Dermis microvascular lymphatic vessel endothelial cell (primary cell): ENCODE measurements at regions not wholly inside any gene's neighbourhood (a gene's known extent, or its start where the extent isn't known, plus 50 kb on each side); places are given as distances from the start of the nearest gene placed in this dataset.
A peak's percentile ranks its signal among the peaks of the same experiment; 100 is the strongest.
"Not testable (repeated sequence)": the region's sequence is repeated elsewhere in the genome, so short reads cannot be mapped to it uniquely, and the experiment has no call there.

Experiments used
- DNase-seq, 2 donors: peaks; one replicate each; pipeline versions ENCODE4 v3.0.0 to v3.0.0-alpha.2; 2010; ENCODE audit warnings: low read depth in 2 of 2

DNA sequence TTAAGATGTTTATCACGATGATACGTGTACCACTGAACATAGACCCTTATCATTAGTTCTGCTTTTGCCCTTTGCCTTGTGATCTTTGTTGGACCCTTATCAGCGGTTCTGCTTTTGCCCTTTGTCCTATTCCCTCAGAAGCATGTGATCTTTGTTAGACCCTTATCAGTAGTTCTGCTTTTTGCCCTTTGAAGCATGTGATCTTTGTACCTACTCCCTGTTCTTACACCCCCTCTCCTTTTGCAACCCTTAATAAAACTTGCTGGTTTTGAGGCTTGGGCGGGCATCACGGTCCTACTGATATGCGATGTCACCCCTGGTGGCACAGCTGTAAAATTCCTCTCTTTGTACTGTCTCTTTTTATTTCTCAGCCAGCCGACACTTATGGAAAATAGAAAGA, 117.0 kb downstream of the SDHAF3 start:
- DNase-seq: not testable (repeated sequence)

DNA sequence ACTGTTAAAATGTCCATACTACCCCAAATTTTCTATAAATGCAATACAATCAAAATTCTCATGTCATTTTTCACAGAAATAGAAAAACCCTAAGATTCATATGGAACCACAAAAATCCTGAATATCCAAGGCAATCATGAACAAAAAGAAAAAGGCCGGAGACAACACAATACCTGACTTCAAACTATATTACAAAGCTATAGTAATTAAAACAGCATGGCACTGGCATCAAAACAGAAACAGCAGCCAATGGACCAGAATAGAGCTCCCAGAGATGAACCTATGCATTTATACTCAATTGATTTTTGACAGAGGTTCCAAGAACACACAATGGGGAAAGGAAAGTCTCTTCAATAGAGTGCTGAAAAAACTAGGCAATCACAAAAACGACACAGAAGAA, 128.8 kb downstream of the SDHAF3 start:
- no peak for DNase-seq

DNA sequence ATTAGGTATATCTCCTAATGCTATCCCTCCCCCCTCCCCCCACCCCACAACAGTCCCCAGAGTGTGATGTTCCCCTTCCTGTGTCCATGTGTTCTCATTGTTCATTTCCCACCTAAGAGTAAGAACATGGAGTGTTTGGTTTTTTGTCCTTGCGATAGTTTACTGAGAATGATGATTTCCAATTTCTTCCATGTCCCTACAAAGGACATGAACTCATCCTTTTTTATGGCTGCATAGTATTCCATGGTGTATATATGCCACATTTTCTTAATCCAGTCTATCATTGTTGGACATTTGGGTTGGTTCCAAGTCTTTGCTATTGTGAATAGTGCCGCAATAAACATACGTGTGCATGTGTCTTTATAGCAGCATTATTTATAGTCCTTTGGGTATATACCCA, 140.7 kb downstream of the SDHAF3 start:
- DNase-seq: not testable (repeated sequence)

DNA sequence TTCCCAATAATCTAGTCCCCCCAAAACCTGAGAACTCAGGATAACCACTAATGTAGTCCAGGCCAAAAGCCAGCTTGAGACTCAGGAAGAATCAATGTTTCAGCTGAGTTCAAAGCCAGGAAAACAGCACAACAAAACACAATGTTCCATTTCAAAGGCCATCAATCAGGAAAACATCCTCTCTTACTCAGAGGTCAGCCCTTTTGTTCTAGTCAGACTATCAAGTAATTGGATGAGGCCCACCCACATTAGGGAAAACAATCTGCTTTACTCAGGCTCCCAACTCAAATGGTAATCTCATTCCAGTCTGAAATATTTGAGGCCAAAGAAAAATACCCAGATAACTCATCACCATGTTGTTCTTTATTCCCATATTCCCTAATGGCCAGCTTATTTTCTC, 152.2 kb downstream of the SDHAF3 start:
- DNase-seq: peak in 1 of 2 donors; percentile 52

DNA sequence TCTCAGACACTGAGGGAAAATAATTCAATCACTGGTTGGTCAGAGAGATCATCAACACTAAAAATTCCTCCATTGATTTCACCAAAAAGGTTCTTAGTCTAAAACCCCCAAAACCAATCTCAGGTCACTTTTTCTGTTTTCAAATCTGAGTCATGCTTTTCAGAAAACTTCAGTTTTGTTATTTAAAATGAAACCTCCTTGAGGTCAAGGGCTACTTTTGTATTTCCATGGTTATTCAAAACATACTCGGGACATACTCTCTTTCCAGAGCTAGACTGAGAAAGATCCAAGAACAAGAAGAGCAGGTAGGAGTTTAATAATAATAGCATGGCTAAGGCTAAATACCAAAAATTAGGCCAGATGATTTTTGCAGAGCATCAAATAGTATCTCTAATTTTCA, 152.8 kb downstream of the SDHAF3 start:
- no peak for DNase-seq

DNA sequence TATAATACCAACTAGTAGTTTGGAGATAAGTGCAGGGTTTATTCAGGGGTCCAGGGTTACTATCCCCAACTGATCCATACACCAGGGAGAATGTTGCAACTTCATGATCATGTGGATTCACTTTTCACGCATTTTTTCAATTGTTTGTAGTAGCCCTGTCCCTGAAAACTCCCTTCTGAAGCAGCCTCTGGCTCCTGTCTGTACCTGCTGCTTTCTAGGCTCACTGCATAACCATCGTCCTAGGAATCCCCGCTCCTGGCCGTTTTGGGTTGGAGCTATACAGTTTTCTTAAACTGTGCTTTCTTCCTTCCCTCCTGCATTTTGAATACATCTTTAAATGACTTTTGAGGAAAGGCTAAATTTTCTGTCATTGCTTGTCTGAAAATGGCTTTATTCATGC, 154.1 kb downstream of the SDHAF3 start:
- DNase-seq: no peak

DNA sequence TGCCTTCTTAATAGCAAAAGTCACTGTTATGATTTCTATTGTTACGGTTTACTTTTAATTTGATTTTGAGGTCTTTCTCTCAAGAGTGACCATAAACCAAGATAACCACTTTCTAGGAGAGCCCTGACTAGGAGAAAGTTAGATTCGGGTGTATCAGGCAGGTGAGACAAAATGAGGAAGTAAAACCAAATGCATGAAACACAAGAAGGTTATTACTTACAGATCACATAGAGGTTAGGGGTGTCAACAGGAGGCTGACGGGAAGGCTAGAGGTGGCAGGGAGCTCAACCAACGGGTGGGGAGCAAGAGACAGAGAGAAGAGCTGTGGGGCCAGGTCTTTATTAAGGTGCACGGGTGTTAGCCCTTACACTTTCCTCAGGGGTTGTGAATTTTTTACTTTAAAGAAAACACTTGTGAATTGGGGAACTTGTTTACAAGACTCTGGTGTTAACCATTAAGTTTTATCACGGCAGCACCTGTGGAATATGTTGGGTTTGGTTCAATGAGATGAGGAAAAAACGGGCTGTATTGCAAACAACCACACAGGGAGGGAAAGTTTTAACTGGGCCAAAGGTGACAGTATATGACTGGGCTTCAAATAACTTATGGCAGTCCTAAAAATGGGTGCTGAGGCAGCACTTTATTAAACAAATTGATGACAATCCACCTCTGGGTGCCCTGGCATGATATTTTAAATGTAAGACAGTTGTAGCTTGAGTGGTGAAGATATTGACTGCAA, 154.9 kb downstream of the SDHAF3 start:
- DNase-seq: no peak

DNA sequence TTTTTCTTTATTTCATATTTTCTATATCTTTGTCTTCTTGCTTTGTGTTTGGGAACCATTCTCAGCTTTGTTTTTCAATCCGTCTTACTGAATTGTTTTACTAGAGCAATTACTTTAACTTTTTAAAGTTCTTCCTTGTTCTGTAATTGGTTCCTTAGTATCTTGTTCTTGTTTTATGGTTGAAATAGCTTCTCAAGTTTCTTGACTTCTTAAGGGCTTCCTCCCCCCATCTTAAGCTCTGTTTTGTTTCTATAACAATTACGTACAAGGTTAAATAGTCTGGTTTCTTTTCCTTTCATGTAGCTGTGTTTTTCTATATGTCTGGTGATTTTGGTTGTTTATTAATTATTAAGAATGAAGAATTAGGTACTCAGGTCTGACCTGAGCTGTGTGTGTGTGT, 158.0 kb downstream of the SDHAF3 start:
- DNase-seq: no peak

DNA sequence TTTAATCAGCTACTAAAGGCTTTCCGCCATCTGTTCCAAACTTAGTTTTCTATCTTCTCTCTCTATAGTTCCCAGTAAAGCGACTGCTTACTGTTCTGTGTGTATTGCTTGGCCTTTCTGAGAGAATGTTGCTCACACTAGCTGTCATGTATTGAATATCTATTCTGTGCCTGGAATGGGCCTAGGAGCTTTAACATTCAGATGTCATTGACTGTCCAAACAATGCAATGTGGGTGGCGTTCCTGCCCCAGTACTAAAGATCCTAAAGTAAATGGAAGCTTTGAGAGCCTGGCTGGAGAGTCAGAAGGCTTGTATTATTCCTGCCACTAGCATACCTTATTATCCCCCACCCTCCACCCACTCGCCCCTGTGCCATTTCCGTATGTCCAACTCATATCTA, 163.5 kb downstream of the SDHAF3 start:
- DNase-seq: no peak

DNA sequence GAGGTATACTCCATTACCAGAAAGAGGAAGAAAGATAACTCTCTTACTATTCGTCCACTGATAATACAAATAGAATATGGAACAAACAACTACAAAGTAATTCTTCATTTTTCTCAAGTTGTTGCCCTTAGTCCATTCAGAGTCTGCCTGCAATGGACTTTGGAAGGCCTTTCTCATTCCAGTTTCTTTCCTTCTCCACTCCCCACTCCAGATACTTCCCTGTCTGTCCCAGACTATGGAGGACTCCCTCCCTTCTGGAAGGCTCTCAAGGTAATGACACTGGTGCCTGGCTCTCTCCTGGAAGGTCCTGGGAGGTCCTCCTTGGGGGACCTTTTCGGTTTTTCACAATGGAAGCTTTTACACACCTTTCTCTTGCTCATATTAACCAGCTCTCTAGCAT, 167.8 kb downstream of the SDHAF3 start:
- DNase-seq: no peak

DNA sequence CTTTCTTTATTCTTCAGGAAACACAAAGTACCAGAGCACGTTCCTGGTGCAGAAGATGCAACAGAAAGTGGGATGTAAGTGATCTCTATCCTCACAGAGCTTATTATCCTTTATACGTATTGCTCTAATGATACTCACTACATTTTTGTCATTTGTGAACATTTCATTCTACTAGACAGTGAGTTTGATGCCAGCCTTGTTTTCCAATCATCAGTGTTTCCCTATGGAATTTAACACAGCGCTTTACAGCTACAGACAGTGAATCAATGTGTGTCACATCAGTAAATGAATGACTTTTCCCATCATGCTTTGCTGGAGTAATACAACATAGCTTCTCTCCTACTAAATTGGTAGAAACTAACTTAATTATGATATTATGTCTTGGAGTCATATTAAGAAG, 175.5 kb downstream of the SDHAF3 start:
- DNase-seq: no peak

DNA sequence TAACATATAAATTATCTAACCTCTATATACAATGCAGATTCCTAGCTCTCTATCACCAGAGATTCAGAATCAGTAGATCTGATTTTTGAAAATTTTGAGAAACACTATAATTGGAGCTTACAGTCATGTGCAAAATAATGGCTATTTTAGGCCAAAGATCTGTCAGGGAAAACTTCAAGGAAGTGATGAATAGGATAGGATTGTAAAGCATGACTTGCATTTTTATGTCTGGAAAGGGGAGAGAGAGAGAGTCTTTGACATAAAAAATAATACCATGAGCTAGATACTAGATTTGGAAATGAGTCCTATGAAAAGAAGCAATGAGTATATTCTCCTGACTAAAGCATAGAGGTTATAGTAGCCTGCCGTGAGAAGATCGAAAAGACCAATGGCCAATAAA, 181.1 kb downstream of the SDHAF3 start:
- DNase-seq: peak in 1 of 2 donors; percentile 3

DNA sequence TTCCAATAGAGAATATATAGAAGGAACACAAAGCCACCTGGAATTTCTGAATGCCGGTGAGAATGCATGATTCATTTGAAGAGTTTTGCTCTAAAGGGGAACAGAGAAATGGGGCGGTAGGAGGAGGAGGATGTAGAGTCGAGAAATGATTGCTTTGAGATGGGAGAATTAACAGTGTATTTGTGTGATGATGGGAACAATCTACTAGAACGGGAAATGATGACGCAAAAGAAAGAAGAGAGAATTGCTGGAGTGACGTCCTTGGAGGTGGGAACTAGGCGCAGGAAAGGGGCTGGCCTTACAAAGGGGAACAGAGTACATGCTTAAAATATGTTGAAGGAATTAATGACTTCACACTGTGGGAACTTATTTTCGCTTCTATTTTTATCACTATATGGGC, 188.1 kb downstream of the SDHAF3 start:
- DNase-seq: no peak

DNA sequence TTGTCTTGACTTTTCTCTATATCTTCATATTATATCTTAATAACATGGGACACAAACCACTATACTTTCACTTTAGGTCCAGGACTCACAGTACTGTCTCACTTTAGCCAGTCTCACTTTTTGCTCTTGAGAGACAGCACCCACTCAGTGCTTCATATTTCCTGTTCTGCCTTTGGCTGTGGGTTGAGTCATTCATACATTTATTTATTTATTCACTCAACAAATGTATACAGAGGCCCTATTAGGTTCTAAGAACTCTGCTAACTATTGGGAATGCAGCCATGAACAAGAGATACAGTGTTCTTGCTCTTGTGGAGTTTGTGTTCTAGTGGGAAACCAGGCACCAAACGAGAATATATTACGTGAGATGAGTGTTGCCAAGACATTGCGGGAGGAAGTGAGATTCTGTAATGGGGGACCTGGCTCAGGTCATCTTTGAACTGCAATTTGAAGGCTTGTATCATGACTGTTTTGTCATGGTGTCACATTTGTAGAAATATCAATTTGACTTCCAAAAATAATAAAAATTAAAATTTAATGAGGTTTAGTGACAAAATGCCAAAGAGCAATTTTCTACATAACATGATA, 190.1 kb downstream of the SDHAF3 start:
- DNase-seq: no peak

DNA sequence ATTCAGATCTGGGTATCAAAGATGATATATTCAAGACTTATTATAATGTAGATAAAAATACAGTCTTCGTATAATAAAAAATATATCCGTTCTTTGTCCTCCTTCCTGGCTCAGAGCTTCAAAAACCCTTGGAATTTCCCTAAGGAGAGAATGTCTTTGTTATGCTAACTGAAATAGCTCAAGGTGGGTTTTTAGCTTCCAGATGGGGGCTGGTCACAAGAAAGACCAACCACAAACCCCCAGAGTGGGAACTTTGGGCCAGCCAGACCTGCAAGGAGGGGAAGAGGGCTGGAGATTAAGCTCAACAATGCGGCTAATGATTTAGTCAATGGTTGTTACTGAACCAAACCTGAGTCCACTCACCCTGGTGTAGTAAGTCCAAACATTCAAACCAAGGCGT, 196.4 kb downstream of the SDHAF3 start:
- DNase-seq: no peak

DNA sequence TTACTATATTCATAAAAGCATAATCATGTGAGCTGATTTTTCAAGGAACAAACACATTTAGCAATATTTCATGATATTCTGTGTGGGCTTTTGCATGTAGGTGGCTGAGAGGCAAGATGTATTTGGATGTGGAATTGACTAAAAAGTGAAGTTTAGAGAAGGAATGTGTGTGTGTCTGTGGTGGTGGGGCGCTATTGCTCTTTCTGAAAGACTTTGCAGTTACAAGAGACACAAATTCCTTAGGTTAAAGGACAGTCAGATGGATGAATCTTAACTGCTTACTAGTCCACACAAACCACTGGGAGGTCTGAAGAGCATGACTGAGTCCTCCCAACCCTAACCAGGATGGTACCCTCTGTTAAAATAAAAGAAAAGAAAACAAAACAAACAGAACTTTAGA, 200.1 kb downstream of the SDHAF3 start:
- DNase-seq: no peak

DNA sequence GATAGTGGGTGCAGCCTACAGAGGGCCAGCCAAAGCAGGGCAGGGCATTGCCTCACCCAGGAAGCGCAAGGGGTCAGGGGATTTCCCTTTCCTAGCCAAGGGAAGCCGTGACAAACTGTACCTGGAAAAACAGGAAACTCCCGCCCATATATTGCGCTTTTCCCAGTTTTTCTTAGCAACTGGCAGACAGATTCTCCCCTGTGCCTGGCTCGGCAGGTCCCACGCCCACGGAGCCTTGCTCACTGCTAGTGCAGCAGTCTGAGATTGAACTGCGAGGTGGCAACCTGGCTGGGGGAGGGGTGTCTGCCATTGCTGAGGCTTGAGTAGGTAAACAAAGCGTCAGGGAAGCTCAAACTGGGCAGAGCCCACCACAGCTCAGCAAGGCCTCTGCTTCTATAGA, 212.4 kb downstream of the SDHAF3 start:
- DNase-seq: not testable (repeated sequence)

DNA sequence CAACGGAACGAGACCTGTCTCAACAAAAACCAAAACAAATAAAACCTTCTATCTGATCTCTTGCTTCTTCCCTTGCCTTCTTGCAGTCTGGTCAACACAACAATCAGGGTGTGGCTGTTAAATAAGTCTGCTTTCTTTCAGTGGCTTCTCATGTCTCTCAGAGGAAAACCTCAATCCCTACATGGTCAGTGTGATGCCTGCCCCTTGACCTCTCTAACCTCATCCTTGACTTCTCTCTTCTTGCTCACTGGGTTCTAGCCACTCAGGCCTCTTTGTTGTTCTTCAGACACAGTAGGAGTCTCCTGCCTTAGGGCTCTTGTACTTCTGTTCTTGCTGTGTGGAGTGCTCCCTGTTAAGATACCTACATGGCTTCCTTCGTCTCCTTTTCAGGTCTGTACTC, 220.4 kb downstream of the SDHAF3 start:
- no peak for DNase-seq

DNA sequence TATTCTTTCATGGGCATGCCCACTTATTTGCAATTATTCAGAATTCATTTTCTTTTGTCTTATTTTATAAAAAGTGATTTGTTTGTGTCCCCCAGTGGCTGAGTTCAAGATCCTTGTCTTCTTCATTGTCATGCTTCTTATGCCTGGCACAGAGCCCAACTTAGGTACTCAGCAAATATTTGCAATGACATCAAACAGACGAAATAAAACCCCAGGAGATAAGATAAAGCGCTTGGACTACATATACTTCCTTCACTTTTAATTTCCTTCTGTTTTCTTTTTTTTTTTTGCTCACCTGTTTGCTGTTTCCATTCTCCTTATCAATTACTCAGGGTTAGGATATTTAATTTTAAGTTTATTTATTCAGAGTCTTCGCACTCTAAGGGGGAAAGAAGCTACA, 225.0 kb downstream of the SDHAF3 start:
- DNase-seq: no peak

DNA sequence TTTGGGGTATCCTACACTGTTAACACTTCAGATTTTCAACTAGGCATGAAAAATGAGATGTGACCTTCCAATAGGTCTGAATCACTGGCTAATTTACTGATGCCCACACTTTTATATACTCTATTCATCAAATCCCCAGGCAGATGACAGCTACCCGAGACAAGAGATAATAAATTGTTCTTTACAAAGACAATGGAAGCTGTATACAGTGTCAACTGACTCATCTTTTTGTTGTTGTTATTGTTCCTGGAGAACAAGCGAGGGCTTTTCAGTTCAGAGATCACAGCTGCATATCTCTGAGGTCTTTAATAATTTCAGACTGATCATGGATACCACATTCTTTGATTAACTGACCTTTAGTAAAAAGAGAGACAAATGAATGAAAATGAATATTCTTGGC, 228.9 kb downstream of the SDHAF3 start:
- no peak for DNase-seq

DNA sequence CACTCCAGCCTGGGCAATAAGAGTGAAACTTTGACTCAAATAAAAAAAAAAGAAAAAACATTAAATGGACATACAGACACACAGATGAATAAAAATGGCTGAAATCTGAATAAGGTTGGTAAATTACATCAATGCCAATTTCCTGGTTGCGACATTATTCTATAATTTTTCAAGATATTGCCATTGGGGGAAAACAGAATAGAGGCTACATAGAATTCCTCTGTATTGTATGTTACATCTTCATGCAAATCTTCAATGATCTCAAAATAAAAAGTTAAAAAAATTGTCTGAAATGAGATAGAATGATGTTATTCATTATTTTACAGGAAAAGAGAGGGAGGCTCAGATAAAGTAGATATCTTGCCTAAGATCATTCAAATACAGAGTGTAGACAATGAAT, 234.0 kb downstream of the SDHAF3 start:
- no peak for DNase-seq

DNA sequence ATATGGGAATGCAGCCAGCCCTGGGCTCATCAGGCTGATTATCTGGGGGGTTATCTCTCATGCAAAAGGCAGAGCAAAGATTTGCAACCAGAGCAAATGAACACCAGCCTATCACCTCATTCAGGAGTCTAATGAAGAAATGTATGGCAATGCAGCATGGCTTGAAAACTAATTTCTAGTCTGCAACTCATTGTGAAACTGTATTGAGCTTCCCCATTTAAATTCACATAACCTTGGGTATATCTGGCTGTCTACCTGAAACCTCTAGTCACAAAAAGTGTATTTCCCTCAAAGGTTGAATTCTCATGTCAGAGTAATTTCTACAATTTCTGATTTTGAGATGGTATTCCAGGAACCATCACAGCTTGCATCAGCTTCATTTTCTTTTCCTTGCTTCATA, 240.0 kb downstream of the SDHAF3 start:
- no peak for DNase-seq

DNA sequence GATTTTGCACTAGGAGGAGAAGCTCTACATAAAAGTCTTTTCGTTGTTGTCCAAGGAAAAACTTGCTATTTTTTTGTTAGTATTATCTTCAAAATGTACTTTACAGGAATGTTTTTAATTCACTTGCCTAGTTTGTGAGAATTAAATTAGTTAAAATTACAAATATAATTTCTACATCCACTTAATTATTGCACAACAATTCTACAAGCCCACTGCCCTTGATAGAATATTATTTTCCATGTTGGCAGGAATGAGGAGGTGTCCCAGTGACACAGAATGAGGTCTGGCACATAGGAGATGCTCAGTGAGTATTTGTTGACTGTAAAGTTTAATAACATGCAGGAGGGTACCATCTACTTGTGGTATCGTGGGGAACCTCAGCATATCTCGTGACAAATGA, 255.4 kb downstream of the SDHAF3 start:
- DNase-seq: no peak

DNA sequence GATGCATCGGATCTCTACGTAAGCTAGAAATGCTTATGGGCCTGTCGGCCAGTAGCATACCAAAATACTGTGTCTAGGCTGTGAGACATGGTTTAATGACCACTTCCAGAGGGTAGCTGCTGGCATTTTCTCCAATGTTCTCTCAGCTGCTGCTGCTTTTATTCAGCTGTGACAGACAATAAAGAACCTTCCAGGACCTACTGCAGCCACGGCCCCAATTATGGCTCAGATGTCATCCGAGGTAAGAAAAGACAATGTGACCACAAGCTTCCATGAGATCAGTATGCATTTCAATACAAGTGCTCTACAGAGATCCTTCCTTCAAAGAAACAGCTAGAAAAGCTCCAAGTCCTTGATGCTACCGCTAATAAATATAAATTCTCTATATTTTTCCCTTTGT, 256.2 kb downstream of the SDHAF3 start:
- DNase-seq: no peak
